ENCODE measurements at regions not wholly inside any gene's neighbourhood (a gene's known extent, or its start where the extent isn't known, plus 50 kb on each side); places are given as distances from the start of the nearest gene placed in this dataset.
"Not testable (repeated sequence)": the region's sequence is repeated elsewhere in the genome, so short reads cannot be mapped to it uniquely, and the experiment has no call there.

DNA sequence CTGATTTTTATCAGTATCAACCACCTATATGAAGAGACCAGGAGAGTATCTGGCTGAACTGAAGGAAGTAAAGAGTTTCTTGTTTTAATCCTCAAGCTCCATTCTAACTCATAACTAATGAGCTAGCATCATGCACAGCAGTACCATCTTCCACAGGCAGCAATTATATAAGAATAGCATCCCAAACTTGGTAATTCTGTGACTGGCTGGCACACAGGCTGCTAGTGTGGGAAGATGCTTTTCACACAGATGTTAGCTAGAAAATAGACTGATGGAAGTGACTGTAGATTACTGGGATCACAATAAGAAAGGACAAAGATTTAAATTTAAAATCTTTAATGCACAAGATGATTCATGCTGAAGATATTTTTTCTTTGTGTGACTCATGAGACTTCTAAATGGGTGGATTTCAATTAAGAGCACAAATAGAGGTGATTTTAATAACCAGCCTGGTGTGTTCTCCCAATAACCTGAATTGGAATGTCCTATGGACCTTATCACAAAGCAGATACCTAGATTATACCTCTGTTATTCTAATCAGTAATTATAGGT is 417.7 kb upstream of the ATXN7L3B start:
- DNase-seq (ENCODE audit: low read depth in 2 of 2): no peak

DNA sequence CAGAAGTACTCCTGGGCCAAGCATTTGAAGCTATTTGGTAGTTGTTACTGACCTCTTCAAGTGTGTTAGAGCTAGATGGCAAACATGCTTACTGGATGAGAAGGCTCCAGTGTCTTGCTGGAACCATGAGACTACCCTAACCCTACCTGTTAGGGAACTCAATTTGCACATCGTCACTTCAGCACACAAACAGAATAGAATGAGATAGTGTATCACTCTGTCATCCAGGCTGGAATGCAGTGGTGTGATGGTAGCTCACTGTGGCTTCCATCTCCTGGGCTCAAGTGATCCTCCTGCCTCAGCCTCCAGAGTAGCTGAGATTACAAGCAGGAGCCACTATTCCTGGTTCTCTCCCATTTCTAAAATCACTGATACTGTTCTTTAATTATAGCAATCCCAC is 417.0 kb upstream of the ATXN7L3B start:
- no peak for DNase-seq (ENCODE audit: low read depth in 2 of 2)

DNA sequence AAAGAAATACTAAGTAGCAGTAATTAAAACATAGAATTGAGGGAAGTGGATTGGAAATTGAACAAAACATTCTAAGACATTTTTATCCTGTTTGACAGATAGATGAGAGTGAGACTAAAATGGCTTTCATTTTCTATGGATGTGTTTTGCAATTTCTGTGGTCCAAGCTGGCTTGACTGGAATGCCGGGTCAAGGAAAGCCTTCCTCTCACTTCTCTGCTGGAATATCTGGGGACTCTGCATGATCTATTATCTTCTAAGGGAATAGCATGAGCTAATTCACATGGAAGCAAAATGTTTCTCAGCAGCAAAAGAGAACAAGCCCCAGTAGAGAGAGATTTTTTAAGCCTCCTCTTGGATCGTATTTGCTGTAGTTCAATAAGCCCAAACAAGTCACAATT is 407.9 kb upstream of the ATXN7L3B start:
- DNase-seq (ENCODE audit: low read depth in 2 of 2): no peak

DNA sequence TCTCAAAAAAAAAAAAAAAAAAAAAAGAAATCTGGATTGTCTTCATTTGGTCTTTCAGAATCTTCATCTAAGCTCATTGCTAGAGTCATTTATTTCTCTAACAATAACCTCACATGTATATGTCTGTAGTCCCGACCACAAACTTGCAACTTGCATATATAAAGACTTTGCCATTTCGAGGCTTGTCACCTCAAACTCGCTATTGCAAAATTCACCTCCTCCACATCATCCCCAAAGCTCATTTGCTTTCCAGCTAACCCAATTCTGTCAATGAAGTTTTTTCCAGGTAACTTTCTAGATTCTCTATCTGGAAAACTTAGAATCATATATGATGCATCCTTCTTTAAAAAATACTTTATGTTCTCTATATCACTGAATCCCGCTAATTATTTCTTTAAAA is 393.2 kb upstream of the ATXN7L3B start:
- DNase-seq (ENCODE audit: low read depth in 2 of 2): no peak

DNA sequence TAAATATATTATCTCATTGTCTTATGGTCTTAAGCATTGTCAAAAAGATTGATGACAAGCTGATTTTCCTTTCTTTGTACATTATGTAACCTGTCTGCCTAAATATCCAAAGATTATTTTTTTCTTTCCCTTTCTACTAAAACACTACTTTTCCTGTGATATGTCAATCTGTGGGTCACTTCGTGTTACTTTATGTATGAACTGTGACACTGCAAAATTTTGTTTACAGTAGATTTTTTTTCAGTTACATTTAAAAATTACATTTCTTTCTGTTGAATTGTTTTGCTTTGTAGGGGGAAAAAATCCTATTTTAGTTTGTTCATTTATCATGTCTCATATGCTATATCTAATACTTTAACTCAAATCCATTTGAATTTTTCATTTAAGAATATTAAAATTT is 392.3 kb upstream of the ATXN7L3B start:
- DNase-seq (ENCODE audit: low read depth in 2 of 2): no peak

DNA sequence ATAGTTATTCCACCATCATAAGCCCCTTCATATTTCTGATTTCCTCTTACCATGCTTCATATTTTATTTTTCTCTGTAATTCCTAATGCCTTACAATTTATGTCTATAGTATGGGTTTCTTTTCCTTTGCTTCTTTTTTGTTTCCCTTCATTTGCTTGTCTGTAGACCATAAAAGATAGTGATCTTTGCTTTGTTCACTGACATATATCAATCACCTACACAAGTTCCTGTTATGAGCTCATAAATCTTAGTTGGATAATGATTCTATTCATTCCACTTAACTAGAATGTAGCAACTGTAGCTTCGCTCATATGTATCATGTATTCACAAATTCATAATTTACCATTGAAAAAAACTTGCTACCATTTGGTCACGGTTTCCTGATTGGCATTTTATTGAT is 388.8 kb upstream of the ATXN7L3B start:
- DNase-seq (ENCODE audit: low read depth in 2 of 2): no peak

DNA sequence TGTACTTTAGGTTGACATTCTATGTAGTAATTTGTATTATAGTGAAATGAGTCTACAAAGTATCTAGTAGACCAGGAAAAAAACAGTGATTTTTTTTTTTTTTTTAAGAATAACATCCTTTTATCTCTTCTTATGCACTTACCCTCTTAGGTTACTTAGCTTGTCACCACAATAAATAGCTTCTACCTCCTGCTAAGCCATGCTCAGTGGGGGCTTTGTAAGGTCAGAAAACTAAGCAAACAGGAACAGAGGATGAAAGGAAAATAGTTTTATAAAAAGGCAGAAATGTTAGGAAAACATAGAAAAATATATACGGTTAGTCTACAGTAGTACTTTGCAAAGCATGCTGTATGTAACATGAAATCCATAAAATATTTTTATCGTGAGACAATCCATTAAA is 385.3 kb upstream of the ATXN7L3B start:
- no peak for DNase-seq (ENCODE audit: low read depth in 2 of 2)

DNA sequence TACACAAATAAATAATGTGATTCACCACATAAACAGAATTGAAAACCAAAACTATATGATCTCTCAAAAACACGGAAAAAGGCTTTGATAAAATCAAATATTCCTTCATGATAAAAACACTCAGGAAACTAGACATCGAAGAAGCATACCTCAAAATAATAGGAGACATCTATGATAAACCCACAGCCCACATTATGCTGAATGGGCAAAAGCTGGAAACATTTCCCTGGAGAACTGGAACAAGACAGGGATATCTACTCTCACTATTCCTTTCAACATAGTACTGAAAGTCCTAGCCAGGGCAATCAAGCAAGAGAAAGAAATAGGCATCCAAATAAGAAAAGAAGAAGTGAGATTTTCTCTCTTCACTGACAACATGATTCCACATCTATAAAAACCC is 371.5 kb upstream of the ATXN7L3B start:
- no peak for DNase-seq (ENCODE audit: low read depth in 2 of 2)

DNA sequence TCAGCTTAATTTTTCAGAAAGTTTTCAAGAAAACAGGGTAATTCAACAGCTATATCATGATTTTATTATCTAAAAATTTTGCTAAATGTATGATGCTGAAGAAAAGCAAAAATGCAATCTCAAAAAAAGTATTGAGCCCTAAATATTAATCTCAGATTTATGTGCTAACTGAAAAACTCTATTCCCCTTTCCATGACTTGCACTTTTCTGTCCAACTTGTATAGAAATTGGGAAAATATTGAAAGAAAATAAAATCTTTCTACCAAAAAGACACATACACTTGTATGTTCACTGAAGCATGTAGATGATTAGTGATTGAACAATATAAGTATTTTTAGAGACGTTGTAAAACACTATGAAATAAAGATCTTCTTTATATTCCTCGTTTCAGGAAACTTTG is 368.0 kb upstream of the ATXN7L3B start:
- no peak for DNase-seq (ENCODE audit: low read depth in 2 of 2)

DNA sequence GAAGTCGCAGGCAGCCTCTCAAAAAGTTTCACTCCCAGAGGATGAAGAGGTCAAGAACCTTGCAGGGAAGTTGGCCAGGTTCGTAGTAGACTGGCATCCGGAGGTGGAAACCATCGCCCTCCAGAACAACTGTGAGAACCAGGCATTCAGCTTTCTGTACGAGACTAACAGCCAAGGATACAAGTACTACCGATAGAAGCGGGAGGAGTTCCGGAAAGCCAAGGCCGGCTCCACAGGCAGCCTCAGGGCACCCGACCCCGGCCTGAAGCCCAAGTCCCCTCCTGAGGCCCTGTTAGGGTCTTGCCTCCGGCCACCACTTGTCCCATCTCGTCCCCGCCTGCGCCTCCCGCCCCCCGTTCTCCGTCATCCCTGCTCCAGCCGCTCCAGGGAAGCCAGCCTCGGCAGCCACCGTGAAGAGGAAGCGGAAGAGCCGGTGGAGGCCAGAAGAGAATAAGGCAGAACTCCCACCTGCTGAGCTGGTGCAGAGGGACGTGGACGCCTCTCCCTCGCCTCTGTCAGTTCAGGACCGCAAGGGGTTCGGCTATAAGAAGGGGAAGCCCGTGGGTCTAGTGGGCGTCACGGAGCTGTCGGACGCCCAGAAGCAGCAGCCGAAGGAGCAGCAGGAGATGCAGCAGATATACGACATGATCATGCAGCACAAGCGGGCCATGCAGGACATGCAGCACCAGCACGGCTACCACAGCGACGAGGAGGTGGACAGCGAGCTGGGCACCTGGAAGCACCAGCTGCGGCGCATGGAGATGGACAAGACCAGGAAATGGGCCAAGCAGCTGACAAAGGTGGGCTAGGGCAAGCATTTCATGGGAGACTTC is 366.8 kb upstream of the ATXN7L3B start:
- no peak for DNase-seq (ENCODE audit: low read depth in 2 of 2)

DNA sequence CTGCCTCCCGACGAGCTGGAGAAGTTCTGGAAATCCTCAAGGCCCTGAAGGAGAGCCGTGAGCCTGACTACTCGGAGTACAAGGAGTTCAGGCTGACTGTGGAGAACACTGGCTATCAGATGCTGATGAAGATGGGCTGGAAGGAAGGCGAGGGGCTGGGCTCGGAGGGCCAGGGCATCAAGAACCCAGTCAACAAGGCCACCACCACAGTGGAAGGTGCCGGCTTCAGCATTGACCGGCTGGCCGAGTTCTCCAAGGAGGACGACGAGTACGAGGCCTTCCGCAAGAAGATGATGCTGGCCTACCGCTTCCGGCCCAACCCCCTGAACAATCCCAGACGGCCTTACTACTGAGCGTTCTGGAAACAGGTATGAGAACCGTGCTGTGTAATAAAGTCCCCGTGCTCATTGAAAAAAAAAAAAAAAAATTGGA is 366.1 kb upstream of the ATXN7L3B start:
- DNase-seq (ENCODE audit: low read depth in 2 of 2): no peak

DNA sequence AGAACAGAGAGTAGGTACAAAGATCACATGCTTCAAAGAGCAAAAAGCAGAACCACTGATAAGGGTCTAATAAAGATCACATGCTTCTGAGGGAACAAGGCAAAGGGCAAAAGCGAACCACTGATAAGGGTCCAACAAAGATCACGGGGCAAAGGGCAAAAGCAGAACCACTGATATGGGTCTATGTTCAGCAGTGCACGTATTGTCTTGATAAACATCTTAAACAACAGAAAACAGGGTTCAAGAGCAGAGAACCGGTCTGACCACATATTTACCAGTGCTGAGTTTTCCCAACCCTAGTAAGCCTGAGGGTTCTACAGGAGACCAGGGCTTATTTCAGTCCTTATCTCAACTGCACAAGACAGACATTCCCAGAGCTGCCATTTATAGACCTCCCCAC is 362.7 kb upstream of the ATXN7L3B start:
- DNase-seq (ENCODE audit: low read depth in 2 of 2): not testable (repeated sequence)

DNA sequence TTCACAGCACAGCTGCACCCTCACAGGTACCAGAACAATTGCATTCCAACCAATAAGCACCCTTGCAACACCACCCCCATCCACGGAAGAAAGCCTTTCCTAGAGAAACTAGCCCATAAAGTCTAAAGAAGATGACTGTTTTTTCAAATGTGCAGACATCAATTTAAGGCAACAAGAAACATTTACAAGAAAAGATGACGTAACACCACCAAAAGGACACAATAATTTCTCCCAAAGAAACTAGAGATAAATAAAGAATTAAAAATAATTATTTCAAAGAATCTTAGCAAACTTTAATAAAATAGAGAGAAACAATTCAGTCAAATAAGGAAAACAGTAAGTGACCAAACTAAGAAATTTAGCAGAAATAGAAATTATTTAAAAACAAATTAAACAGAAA is 352.3 kb upstream of the ATXN7L3B start:
- DNase-seq (ENCODE audit: low read depth in 2 of 2): no peak

DNA sequence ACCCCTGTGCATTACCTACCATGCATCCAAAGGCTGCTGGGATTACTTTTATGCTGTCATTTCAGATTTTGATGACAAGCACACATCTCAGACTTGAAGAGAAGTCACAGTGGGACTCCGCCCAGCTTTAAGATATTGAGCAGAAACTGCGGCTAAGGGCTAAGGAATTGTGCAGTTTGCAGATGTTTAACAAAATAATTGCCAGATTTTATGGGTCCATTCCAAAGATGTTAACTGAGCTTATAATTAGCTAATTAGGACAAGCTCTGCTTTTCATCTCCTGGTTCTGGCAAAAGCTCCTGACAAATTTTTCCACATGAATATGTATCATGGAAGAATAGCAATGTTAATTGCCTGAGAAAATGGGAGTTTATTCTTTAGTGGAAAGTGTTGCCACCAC is 344.4 kb upstream of the ATXN7L3B start:
- DNase-seq (ENCODE audit: low read depth in 2 of 2): no peak

DNA sequence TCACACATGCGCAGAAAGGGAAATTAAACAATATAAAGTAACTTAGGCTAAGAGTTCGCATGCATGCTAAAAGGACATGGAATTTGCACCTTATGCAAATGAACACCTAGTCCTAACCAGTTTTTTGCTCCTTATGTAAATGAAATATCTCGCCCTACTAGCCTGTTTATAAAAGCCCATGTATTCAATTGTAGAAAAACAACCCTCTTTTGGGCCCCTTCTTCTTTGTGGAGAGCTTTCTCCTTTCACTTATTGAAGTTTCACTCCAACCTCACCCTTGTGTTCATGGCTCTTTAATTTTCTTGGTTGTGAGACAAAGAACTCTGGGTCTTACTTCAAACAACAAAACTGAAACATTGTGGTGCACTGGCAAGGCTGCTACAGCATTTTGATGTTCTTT is 333.4 kb upstream of the ATXN7L3B start:
- no peak for DNase-seq (ENCODE audit: low read depth in 2 of 2)

DNA sequence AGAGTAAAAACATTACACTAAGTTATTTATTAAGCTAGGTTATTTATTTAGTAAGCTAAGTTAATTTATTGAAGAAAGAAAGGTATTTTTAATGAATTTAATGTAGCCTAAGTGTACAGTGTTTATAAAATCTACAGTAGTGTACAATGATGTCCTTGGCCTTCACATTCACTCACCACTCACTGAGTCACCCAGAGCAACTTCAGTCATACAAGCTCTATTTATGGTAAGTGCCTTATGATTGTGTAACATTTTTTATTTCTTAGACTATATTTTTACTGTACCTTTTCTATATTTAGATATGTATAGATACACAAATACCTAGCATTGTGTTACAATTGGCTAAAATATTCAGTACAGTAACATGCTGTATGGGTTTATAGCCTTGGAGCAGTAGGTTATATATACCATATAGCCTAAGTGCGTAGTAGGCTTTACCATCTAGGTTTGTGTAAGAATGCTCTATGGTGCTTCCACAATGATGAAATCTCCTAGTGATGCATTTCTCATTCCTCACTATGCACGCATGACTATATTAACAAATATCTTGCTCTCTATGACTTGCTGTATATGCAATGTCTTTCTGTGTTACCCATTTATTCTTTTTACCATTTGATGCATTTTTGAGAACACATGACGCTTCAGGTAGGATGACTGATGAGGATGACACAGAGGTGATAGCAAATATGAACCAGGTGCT is 309.6 kb upstream of the ATXN7L3B start:
- no peak for DNase-seq (ENCODE audit: low read depth in 2 of 2)

DNA sequence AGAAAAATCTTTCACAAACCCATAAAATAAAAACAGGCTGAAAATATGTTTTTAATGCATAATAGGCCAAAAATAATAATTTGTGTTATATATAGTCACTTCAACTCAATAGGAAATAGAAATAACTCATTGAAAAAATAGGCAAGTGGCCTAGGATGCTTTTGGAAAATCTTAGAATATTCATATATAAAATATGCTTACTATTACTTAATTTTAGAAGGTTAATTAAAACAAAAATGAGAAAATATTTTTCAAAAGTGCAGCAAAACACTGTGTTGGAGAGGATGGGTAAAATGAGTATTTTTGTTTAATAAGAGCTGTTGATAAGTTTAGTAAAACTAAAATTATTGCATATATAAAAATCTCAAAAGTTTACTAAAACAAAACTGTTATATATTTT is 308.0 kb upstream of the ATXN7L3B start:
- no peak for DNase-seq (ENCODE audit: low read depth in 2 of 2)

DNA sequence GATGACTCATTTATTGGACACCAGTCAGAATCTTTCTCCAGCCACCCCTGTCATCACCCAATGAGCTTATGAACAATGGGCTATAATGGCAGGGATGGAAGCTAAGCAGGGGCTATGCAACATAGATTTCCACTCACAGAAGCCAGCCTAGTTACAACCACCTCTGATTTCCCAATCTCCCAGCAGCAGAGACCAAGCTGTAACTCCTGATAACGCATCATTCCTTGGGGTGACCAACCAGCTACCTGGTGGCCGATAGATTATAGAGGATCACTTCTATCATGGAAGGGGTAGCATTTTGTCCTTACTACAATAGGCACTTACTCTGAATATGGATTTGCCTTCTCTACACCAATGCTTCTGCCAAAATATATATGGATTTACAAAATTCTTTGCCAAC is 302.3 kb upstream of the ATXN7L3B start:
- DNase-seq (ENCODE audit: low read depth in 2 of 2): no peak

DNA sequence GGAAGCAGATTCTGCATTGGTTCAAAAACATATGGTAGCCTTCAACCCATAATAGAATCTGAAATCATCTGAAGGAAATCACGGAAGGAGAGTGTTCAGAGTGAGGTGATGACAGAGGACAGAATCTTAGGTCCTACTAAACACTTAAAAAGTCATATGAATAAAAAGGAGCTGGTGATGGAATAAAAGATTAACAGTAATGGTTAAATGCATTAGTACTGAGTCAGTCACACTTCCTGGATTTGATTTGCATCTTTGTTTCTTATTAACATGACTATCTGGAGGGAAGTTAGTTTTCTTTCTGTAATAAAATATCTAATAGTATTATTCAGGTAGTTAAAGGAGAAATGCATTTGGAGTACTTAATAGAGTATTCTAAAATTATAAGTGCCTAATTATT is 296.3 kb upstream of the ATXN7L3B start:
- DNase-seq (ENCODE audit: low read depth in 2 of 2): no peak

DNA sequence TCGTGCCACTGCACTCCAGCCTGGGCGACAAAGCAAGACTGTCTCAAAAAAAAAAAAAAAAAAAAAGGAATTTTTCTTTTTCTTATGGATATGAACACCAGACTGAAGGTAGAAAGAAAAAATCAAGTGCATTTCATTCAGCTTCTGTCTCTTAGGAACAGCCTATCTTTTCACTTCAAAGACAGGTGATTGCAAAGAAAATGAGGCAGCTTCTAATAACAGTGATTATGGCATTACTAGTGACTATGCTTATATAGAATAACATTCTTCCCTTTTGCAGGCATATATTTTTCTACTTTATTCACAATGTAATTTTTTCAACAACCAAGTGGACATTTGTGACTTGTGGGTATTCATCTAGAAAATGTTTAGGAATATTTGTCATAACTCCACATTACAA is 295.5 kb upstream of the ATXN7L3B start:
- DNase-seq (ENCODE audit: low read depth in 2 of 2): no peak

DNA sequence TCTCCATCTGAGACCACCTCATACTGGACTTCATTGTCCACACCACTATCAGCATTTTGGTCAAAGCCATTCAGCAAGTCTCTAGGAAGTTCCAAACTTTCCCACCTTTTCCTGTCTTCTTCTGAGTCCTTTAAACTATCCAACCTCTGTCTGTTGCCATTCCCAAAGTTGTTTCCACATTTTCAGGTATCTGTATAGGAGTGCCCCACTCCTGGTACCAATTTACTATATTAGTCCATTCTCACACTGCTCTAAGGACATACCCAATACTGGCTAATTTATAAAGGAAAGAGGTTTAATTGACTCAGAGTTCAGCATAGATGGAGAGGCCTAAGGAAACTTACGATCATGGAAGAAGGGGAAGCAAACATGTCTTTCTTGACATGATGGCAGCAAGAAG is 292.2 kb upstream of the ATXN7L3B start:
- no peak for DNase-seq (ENCODE audit: low read depth in 2 of 2)

DNA sequence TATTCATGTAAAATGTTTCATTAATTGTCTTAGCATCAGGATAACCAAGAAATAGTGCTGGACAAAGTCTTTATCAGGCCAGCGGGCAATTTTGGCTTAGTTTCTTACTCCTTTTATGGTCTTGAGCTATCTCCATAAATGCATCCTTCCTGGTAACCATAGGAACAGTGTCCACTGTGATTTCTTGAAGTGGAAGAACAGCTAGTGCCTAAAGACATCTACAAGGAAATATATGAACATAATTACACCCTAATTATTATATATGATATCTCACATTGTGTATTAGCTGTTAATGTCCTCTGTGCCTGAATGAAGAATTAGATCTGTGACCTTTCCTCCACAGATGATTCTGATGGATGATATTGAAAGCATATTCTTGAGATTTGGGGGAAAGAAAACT is 286.7 kb upstream of the ATXN7L3B start:
- DNase-seq (ENCODE audit: low read depth in 2 of 2): no peak

DNA sequence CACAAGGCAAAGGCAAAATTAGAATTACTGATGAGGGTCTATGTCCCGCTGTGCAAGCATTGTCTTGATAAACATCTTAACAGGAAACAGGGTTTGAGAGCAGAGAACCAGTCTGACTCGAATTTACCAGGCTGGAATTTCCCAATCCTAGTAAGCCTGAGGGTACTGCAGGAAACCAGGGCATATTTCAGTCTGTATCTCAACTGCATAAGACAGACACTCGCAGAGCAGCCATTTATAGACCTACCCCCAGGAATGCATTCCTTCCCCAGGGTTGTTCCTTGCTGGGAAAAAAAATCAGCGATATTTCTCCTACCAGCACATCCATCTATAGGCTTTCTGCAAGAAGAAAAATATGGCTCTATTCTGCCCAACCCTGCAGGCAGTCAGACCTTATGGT is 283.8 kb upstream of the ATXN7L3B start:
- DNase-seq (ENCODE audit: low read depth in 2 of 2): not testable (repeated sequence)

Measured in stimulated activated CD4-positive, alpha-beta T cell treated with anti-CD3 and anti-CD28 coated beads, Interleukin-15, amount 100 ng/mL, for 48 hours (primary cell).